DMS53 (cell line): ENCODE measurements at regions not wholly inside any gene's neighbourhood (a gene's known extent, or its start where the extent isn't known, plus 50 kb on each side); places are given as distances from the start of the nearest gene placed in this dataset.
"Not testable (repeated sequence)": the region's sequence is repeated elsewhere in the genome, so short reads cannot be mapped to it uniquely, and the experiment has no call there.

Source experiments
- DNase-seq: peaks from one replicate; lab custom pipeline; 2025; lab: John Stamatoyannopoulos, UW

DNA sequence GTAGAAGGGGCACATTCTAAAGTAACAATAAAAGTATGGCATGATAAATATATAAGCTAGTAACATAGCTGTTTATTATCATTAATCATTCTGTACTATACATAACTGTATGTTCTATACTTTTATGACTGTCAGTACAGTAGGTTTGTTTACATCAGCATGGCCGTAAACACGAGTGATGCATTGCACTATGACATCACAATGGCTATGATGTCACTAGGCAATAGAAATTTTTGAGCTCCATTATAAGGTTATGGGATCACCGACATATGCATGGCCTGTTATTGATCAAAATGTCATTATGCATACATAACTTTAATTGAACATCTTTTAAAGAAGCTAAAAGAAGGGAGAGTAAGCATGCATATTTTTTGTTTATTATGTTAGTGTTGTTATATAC is 200.1 kb upstream of the SHH start:
- DNase-seq: no peak

GRCh38 chr7:156009569-156009968 is 197.3 kb upstream of the SHH start:
- DNase-seq: no peak

DNA sequence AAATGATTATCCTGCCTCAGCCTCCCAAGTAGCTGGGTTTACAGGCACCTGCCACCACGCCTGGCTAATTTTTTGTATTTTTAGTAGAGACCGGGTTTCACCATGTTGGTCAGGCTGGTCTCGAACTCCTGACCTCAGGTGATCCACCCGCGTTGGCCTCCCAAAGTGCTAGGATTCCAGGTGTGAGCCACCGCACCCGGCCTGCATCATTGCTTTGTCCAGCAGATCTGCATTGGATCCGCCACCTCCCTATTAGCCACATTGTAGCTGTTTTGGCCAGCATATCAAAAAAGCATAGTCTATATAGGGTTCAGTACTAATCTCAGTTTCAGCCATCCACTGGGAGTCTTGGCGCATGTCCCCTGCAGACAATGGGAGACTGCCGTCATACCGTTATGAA is 194.6 kb upstream of the SHH start:
- DNase-seq: not testable (repeated sequence)

DNA sequence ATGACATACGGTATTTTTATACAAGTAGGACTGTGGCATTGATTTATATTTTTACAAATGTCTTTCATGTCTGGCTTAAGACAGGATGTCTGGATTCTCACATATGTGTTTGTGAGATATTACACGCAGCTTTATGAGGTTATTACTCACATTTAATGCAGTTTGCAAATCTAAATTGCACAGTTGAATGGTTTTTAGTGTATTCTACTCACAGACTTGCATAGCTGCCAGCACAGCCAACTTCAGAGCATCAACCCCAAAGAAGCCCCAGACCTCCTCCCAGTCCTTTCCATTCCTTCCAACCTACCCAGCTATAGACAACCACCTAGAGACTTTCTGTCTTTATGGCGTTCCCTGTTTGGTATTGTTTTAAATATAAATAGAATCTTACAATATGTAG is 193.8 kb upstream of the SHH start:
- DNase-seq: no peak

GRCh38 chr7:156005202-156005691 is 193.0 kb upstream of the SHH start:
- no peak for DNase-seq

DNA sequence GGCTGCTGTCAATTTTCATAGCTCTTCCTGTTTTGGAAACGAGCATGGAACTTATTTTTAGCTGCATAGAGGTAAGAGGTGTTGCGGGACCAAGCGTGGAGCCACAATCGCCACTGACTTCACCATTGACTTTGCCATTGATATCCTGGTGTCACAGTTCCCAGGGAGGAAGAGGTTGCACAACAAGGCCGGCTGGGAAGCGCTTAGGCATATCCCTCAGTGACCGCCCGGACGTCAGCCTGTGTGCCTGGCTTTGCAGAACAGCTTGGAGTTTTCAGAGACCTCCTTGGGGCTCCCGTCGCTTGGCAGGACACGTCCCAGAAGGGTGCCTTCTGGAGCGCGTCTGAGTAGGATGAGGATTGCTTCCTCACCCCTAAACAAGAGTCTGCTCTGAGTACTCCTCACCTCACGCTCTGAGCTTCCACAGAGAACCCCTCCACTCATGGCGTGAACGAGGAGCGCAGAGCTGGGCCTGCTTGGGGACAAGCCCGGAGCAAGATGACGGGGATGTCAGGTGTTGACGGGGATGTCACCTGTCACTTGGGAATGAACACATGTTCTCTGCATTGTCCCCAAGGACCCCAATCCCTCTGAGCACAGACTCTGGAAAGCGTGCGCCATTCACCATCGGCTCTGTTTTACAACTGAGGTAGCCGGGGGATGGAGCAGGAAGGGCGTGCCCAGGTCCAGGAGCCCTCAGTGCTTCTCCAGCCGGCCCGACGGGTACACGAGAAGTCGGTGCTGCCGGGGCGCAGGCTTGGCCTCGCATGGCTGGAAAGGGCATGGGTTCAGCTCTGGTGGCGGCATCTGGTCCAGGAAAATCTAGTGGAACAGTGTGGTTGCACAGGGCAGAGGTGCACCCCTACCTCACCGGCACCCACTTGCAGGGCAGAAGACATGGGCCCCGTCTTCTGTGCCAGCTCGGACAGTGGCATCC is 192.3 kb upstream of the SHH start:
- no peak for DNase-seq

DNA sequence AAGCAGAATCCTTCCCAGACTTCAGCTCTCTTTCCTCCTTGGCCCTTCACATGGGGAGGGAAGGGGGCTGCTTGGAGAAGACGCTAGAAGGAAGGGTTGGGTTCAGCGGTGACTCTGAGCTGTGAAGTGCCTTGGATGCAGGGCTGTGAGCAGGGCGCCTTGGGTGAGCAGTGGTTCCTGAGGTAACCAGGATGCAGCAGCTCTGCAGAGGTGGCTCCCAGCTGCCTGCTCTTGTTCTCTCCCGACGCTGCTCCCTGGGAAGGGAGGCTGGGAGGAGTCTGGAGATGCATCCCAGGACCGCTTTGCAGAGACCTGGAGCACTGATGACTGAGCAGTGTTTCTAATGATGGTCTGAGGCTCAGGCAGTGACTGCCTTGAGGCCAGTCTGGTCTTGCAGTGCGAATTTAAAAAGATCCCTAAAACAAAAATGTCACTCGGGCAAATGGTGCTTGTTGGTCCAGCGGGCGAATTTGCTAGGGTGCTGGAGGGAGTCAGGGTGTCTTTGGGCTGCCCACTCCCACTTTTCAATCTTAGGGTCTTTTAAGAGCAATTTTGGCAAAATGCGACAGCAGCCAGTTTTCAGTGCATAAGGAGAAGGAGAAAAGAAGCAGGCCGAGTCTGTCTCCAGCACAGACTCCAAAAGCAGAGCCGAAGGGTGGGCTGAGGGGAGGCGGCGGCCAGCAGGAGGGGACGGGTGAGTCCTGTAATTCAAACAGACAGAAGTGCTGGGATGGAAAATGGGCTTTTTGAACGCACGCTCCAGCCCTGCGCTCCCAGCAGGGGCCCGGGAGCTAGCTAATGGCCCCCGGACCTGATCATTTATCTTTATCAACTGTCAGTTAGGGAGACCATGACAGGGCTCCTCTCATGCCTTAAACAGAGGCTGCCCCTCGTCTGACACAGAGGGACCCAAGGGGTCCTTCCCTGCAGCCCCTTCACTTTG is 191.2 kb upstream of the SHH start:
- DNase-seq: no peak

- no peak for DNase-seq
Observed at GRCh38 chr7:156002362-156003066, 190.3 kb upstream of the SHH start.

GRCh38 chr7:156001496-156002260 is 189.4 kb upstream of the SHH start:
- DNase-seq: no peak

GRCh38 chr7:156000601-156001396 is 188.5 kb upstream of the SHH start:
- DNase-seq: no peak

DNA sequence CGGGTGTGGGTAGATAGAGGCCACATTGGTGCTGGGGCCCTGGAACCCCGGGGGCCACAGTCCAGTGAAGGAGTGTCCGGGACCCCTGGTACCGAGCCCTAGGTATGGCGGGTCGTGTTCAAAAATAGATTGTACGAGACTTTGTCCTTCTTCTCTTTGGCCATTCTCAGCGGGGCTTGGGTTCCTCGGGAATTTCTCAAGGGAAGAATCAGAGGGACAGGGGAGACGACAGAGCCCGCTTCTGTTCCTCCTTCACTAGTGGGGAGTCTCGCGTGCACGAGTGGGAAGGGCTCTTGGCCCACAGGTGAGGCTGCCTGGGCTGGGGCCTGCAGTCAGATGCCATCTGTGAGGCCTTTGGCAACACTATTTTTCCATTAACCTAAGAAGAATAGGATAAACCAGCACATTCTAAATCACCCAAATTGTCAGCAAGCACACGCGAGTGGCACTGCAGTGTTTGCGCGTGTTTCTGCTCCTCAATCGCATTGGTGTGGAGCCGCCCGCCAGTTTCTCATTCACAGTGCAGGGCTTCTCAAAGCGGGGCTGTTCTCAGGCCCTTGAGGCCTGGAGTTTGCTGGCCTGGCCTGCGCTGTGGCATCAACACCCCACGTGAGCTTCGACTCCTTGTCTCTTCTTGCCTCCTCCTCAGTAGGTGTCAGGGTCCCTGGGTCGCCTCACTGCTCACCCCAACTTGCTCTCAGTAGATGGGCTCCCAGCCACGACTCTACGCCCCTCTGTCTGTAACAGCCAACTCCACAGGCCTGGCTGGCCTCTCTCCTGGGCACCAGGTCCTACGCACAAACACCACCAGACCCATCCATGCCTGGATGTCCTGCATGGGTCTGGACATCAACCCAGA is 187.6 kb upstream of the SHH start:
- DNase-seq: no peak

DNA sequence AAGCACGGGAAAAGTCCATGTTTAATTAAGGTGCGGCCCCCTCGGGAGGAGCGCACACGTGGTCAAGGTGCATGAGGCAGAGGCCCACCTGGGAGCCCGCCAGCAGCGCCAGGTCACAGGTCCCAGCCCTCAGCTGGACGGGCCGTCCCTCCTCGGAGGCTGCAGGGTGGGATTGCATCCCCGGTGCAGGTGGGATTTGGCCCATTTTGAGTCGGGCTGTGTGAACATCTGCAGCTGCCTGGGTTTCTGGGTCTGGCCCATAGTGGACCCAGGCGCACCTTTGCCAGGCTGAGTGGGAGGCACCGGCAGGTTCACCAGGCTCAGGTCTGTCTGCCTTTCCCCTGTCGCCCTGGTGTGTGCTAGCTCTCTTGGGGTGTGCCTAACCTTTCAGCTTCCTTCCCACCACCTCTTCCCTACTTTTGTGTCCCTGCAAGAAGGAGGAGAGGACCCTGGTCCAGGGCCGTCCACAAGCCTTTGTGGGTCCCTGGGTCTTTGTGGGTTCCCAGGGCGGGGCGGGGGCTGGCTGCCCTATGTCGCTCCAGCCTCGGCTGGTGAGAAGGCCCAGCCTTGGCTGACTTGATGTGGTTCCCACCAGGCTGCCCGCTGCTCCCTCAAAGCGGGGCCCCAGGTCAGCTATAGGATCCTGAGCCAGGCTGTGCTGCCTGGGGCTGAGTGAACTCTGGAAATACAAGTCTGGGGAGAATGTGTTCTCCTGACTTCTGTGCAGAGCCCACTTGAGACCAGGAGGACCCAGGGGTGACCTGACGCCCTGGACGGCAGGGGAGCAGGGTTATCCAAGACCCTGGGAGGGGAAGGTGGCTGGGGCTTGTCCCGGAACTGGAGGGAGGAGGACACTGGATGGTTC is 186.7 kb upstream of the SHH start:
- no peak for DNase-seq

DNA sequence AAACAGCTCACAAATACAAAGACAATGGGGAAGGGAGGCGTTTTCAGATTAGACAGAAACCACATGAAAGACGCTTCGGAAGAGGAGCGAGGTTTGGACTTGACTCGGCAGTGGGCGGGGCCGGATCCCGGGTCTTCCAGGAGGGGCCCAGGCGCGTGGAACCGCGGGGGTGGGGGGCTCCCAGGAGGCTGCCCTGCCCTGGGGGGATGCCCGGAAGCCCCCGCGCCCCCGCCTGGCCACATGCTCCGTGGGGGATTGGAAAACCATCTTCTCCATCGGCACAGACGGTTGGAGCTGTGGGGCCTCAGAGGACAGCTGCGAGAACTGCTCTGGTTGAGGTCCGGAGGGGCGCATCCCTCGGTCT is 186.0 kb upstream of the SHH start:
- DNase-seq: no peak

DNA sequence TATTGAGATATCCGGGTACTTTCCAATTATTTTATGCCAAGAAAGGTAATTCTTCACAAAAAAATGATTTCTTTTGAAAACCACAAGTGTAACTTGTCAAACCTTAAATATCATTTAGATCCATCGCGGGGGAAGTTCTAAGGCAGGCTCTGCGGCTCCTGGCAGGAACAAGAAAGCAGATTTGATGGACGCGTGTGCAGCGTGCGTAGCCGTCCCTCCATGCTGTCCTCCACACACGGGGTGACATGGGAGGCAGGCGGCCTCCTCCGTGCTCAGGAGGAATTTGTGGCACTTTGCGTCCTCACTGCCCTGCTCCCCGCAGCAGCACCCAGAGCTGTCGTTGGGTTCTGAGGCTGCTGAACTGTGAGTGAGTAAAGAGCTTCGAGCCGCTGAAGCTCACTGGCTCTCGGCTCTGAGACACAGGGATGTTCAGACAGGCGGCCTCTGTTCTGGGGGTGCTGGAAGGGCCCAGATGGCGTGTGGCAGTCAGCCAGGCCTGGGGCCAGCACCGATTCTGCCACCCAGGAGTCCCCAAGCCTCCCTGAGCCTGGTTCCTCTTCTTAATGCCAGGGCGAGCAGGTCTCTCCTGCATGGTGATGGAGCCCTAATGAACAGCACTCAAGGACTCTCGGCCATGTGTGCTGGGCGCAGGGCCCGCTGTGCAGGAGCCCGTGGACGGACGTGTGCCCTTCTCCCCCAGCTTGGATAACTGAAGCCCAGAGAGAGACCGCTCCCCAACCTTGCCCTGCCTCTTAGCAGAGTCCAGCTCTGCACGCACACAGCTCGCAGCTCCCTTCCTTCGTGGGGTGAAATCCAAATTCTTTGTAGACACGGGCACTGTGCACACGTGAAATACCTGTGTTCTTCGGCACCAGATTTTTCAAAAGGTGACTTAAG is 185.4 kb upstream of the SHH start:
- DNase-seq: no peak

- DNase-seq: no peak
Observed at GRCh38 chr7:155996718-155997280, 184.5 kb upstream of the SHH start.

DNA sequence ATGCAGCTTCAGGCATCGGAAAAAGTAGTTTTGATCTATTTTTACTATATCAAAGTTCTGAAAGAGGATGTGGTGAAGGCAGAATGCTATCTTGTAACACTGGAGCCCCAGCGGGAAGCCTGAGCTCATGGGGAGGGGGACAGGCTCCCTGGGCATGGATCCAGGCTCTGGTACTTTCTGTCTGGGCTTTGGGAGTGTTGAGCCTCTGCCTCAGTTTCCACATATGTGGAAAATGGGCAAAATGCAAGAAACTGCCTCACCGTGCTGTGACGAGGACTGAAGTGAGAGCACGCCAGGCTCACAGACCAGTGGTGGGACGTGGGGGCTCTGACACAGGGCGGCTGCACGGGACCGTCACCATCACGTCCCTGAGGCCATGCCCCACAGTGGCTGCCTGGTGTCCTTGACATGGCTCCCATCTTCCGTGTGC is 182.9 kb upstream of the SHH start:
- no peak for DNase-seq

GRCh38 chr7:155994279-155994811 is 182.1 kb upstream of the SHH start:
- DNase-seq: no peak
